ENCODE measurements at regions not wholly inside any gene's neighbourhood (a gene's known extent, or its start where the extent isn't known, plus 50 kb on each side); places are given as distances from the start of the nearest gene placed in this dataset.
A peak's percentile ranks its signal among the peaks of the same experiment; 100 is the strongest.

DNA sequence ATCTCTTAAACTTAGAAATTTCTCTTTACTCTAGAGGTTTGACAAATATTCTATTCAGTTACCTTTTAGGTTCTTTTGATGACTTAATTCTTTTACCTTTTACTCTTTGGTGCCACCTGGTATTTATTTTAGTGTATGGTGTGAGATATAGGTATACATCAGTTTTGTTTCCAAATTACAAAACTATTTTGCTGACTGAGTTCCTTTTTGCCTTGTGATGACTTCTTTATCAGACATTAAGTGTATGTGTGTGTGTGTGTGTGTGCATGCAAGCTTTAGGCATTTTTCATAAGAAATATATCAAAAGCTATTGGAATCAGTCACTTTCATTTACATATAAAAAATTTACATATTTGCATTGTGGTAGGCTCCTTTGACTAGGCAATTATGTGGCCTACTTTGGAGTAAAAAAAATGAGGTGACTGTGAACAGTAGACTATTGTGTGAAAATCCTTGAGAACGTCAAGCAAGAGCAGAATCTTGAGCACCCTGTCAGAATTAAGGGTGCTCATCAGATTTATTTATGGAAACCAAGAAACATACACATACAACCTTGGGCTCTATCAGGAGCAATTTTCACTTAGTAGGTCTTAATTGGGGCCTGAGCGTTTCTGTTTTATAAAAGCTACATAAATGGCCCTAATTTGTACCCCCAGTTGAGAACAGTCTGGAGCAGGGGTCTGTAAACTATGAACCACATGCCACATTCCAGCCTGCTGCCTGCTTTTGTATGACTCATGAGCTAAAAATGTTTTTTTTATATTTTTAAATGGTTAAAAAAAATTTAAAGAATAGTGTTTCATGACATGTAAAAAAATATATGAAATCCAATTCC lies 415.9 kb downstream of the SLC4A3 start:
- H3K4ac ChIP-seq (ENCODE audit: low read depth, low read length), result no peak overlapping the region
- H3K36me3 ChIP-seq (ENCODE audit: control insufficient read depth, insufficient read depth, low read length), result no peaks in the 10 kb centered on the region
- WGBS (ENCODE audit: extremely low coverage, insufficient coverage, low lambda C conversion rate), result no CpG with 5 or more reads among the region's 2 CpGs
- no peak overlapping the region for H3K56ac ChIP-seq (ENCODE audit: low read length)
- no peaks in the 10 kb centered on the region for H3K79me1 ChIP-seq (ENCODE audit: low read length)
- H3K4me3 ChIP-seq (ENCODE audit: low read length), result no peak overlapping the region
- H4K8ac ChIP-seq (ENCODE audit: low read depth, low read length), result no peak overlapping the region
- H3K9ac ChIP-seq (ENCODE audit: low read length), result no peak overlapping the region
- peak overlapping the region; percentile 96 for H2BK15ac ChIP-seq (replicated peaks; ENCODE audit: low read depth)
- no peaks in the 10 kb centered on the region for H3K4me1 ChIP-seq (ENCODE audit: control insufficient read depth, low read depth, low read length)
- no peak overlapping the region for H2BK5ac ChIP-seq (ENCODE audit: low read length)
- no peak overlapping the region for H2AK5ac ChIP-seq (ENCODE audit: low read length)
- DNase-seq, result peak; percentile 59
- no peak overlapping the region for H4K5ac ChIP-seq (ENCODE audit: low read length)
- H3K4me2 ChIP-seq (ENCODE audit: low read length), result no peak overlapping the region
- H3K18ac ChIP-seq (ENCODE audit: low read length), result peak overlapping the region; percentile 75
- H3K23ac ChIP-seq (ENCODE audit: low read length), result no peak overlapping the region
- no peaks in the 10 kb centered on the region for H3K27me3 ChIP-seq (ENCODE audit: insufficient read depth, low read length, poor library complexity)
- H3K79me2 ChIP-seq (ENCODE audit: control insufficient read depth, insufficient read depth, low read length), result no peaks in the 10 kb centered on the region
- peak overlapping the region; percentile 12 for H2BK120ac ChIP-seq (ENCODE audit: low read depth, low read length)
- peak overlapping the region; percentile 18 for H3K27ac ChIP-seq (ENCODE audit: low read depth, low read length)

DNA sequence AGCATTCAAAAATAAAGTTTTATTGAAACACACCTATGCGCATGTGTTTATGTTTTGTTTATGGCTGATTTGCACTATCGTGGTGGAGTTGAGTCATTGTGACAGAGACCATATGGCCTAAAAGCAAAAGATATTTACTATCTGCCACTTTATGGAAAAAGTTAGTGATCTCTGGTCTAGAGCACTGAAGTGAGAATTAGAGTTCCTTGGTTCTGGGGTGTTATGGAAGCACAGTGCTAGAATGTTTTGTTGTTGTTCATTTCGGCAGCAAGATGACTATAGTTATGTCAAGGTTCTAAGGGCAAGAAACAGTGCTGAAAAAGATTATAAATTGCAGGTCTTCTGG lies 416.5 kb downstream of the SLC4A3 start:
- Histone ChIP-seq H2BK5ac (ENCODE audit: low read length) (no peak overlapping the region), H3K9ac (ENCODE audit: low read length) (no peak overlapping the region), H3K27me3 (ENCODE audit: insufficient read depth, low read length, poor library complexity) (no peaks in the 10 kb centered on the region), H3K79me1 (ENCODE audit: low read length) (no peaks in the 10 kb centered on the region), H3K79me2 (ENCODE audit: control insufficient read depth, insufficient read depth, low read length) (no peaks in the 10 kb centered on the region), H2BK120ac (ENCODE audit: low read depth, low read length) (no peak overlapping the region), H3K4ac (ENCODE audit: low read depth, low read length) (no peak overlapping the region), H3K23ac (ENCODE audit: low read length) (no peak overlapping the region), H2BK15ac (replicated peaks; ENCODE audit: low read depth) (peak overlapping the region; percentile 74), H3K36me3 (ENCODE audit: control insufficient read depth, insufficient read depth, low read length) (no peaks in the 10 kb centered on the region), H4K8ac (ENCODE audit: low read depth, low read length) (no peak overlapping the region), H3K27ac (ENCODE audit: low read depth, low read length) (no peak overlapping the region), H3K56ac (ENCODE audit: low read length) (no peak overlapping the region), H3K4me2 (ENCODE audit: low read length) (no peak overlapping the region), H3K18ac (ENCODE audit: low read length) (peak overlapping the region; percentile 60), H2AK5ac (ENCODE audit: low read length) (no peak overlapping the region), H3K4me3 (ENCODE audit: low read length) (no peak overlapping the region), H3K4me1 (ENCODE audit: control insufficient read depth, low read depth, low read length) (no peaks in the 10 kb centered on the region), H4K5ac (ENCODE audit: low read length) (no peak overlapping the region)
- peak; percentile 45 for DNase-seq
- no CpG with 5 or more reads among the region's 3 CpGs for WGBS (ENCODE audit: extremely low coverage, insufficient coverage, low lambda C conversion rate)

GRCh38 chr2:220044383-220044782 lies 417.0 kb downstream of the SLC4A3 start:
- peak; percentile 85 for DNase-seq
- H3K9ac ChIP-seq (ENCODE audit: low read length), result no peak overlapping the region
- no peaks in the 10 kb centered on the region for H3K36me3 ChIP-seq (ENCODE audit: control insufficient read depth, insufficient read depth, low read length)
- no peak overlapping the region for H3K4me3 ChIP-seq (ENCODE audit: low read length)
- no peak overlapping the region for H3K4ac ChIP-seq (ENCODE audit: low read depth, low read length)
- peak overlapping the region; percentile 74 for H2BK15ac ChIP-seq (replicated peaks; ENCODE audit: low read depth)
- peak overlapping the region; percentile 51 for H3K18ac ChIP-seq (ENCODE audit: low read length)
- H2BK5ac ChIP-seq (ENCODE audit: low read length), result no peak overlapping the region
- no peaks in the 10 kb centered on the region for H3K79me2 ChIP-seq (ENCODE audit: control insufficient read depth, insufficient read depth, low read length)
- no peak overlapping the region for H2BK120ac ChIP-seq (ENCODE audit: low read depth, low read length)
- no peak overlapping the region for H3K4me2 ChIP-seq (ENCODE audit: low read length)
- WGBS (ENCODE audit: extremely low coverage, insufficient coverage, low lambda C conversion rate), result no CpG with 5 or more reads among the region's 1 CpG
- H3K27me3 ChIP-seq (ENCODE audit: insufficient read depth, low read length, poor library complexity), result no peaks in the 10 kb centered on the region
- H3K23ac ChIP-seq (ENCODE audit: low read length), result no peak overlapping the region
- no peak overlapping the region for H3K27ac ChIP-seq (ENCODE audit: low read depth, low read length)
- no peak overlapping the region for H2AK5ac ChIP-seq (ENCODE audit: low read length)
- no peaks in the 10 kb centered on the region for H3K79me1 ChIP-seq (ENCODE audit: low read length)
- no peak overlapping the region for H4K8ac ChIP-seq (ENCODE audit: low read depth, low read length)
- no peak overlapping the region for H4K5ac ChIP-seq (ENCODE audit: low read length)
- H3K56ac ChIP-seq (ENCODE audit: low read length), result no peak overlapping the region
- no peaks in the 10 kb centered on the region for H3K4me1 ChIP-seq (ENCODE audit: control insufficient read depth, low read depth, low read length)

GRCh38 chr2:220046507-220046906 lies 419.1 kb downstream of the SLC4A3 start:
- no peak overlapping the region for H3K9ac ChIP-seq (ENCODE audit: low read length)
- no peak overlapping the region for H2BK15ac ChIP-seq (replicated peaks; ENCODE audit: low read depth)
- H3K4me1 ChIP-seq (ENCODE audit: control insufficient read depth, low read depth, low read length), result no peaks in the 10 kb centered on the region
- H3K36me3 ChIP-seq (ENCODE audit: control insufficient read depth, insufficient read depth, low read length), result no peaks in the 10 kb centered on the region
- no peaks in the 10 kb centered on the region for H3K79me1 ChIP-seq (ENCODE audit: low read length)
- no CpG with 5 or more reads among the region's 2 CpGs for WGBS (ENCODE audit: extremely low coverage, insufficient coverage, low lambda C conversion rate)
- H4K5ac ChIP-seq (ENCODE audit: low read length), result no peak overlapping the region
- H3K18ac ChIP-seq (ENCODE audit: low read length), result no peak overlapping the region
- peak; percentile 30 for DNase-seq
- H2BK5ac ChIP-seq (ENCODE audit: low read length), result no peak overlapping the region
- no peak overlapping the region for H3K4ac ChIP-seq (ENCODE audit: low read depth, low read length)
- H3K4me3 ChIP-seq (ENCODE audit: low read length), result no peak overlapping the region
- no peak overlapping the region for H2AK5ac ChIP-seq (ENCODE audit: low read length)
- H3K27ac ChIP-seq (ENCODE audit: low read depth, low read length), result no peak overlapping the region
- no peaks in the 10 kb centered on the region for H3K27me3 ChIP-seq (ENCODE audit: insufficient read depth, low read length, poor library complexity)
- no peak overlapping the region for H4K8ac ChIP-seq (ENCODE audit: low read depth, low read length)
- H2BK120ac ChIP-seq (ENCODE audit: low read depth, low read length), result no peak overlapping the region
- H3K23ac ChIP-seq (ENCODE audit: low read length), result no peak overlapping the region
- H3K56ac ChIP-seq (ENCODE audit: low read length), result no peak overlapping the region
- no peak overlapping the region for H3K4me2 ChIP-seq (ENCODE audit: low read length)
- no peaks in the 10 kb centered on the region for H3K79me2 ChIP-seq (ENCODE audit: control insufficient read depth, insufficient read depth, low read length)

- no peak for DNase-seq
- H3K18ac ChIP-seq (ENCODE audit: low read length), result no peak overlapping the region
- H3K79me1 ChIP-seq (ENCODE audit: low read length), result no peaks in the 10 kb centered on the region
- H3K36me3 ChIP-seq (ENCODE audit: control insufficient read depth, insufficient read depth, low read length), result no peaks in the 10 kb centered on the region
- no peak overlapping the region for H3K9ac ChIP-seq (ENCODE audit: low read length)
- H3K4me1 ChIP-seq (ENCODE audit: control insufficient read depth, low read depth, low read length), result no peaks in the 10 kb centered on the region
- no peak overlapping the region for H4K5ac ChIP-seq (ENCODE audit: low read length)
- no peak overlapping the region for H3K56ac ChIP-seq (ENCODE audit: low read length)
- H2BK5ac ChIP-seq (ENCODE audit: low read length), result no peak overlapping the region
- WGBS (ENCODE audit: extremely low coverage, insufficient coverage, low lambda C conversion rate), result no CpG with 5 or more reads among the region's 3 CpGs
- H2BK120ac ChIP-seq (ENCODE audit: low read depth, low read length), result no peak overlapping the region
- no peak overlapping the region for H3K4ac ChIP-seq (ENCODE audit: low read depth, low read length)
- no peak overlapping the region for H3K23ac ChIP-seq (ENCODE audit: low read length)
- H3K27ac ChIP-seq (ENCODE audit: low read depth, low read length), result no peak overlapping the region
- no peak overlapping the region for H3K4me2 ChIP-seq (ENCODE audit: low read length)
- no peak overlapping the region for H2BK15ac ChIP-seq (replicated peaks; ENCODE audit: low read depth)
- no peak overlapping the region for H4K8ac ChIP-seq (ENCODE audit: low read depth, low read length)
- H3K4me3 ChIP-seq (ENCODE audit: low read length), result no peak overlapping the region
- H2AK5ac ChIP-seq (ENCODE audit: low read length), result no peak overlapping the region
- no peaks in the 10 kb centered on the region for H3K27me3 ChIP-seq (ENCODE audit: insufficient read depth, low read length, poor library complexity)
- H3K79me2 ChIP-seq (ENCODE audit: control insufficient read depth, insufficient read depth, low read length), result no peaks in the 10 kb centered on the region
Observed at GRCh38 chr2:220051716-220052115, 424.3 kb downstream of the SLC4A3 start.

- Histone ChIP-seq H3K79me2 (ENCODE audit: control insufficient read depth, insufficient read depth, low read length) (no peaks in the 10 kb centered on the region), H2BK5ac (ENCODE audit: low read length) (no peak overlapping the region), H3K36me3 (ENCODE audit: control insufficient read depth, insufficient read depth, low read length) (no peaks in the 10 kb centered on the region), H2BK120ac (ENCODE audit: low read depth, low read length) (no peak overlapping the region), H3K9ac (ENCODE audit: low read length) (no peak overlapping the region), H3K4me2 (ENCODE audit: low read length) (no peak overlapping the region), H3K4ac (ENCODE audit: low read depth, low read length) (no peak overlapping the region), H3K79me1 (ENCODE audit: low read length) (no peaks in the 10 kb centered on the region), H3K27ac (ENCODE audit: low read depth, low read length) (no peak overlapping the region), H4K5ac (ENCODE audit: low read length) (no peak overlapping the region), H2AK5ac (ENCODE audit: low read length) (no peak overlapping the region), H3K23ac (ENCODE audit: low read length) (no peak overlapping the region), H4K8ac (ENCODE audit: low read depth, low read length) (no peak overlapping the region), H2BK15ac (replicated peaks; ENCODE audit: low read depth) (no peak overlapping the region), H3K4me3 (ENCODE audit: low read length) (no peak overlapping the region), H3K27me3 (ENCODE audit: insufficient read depth, low read length, poor library complexity) (no peaks in the 10 kb centered on the region), H3K4me1 (ENCODE audit: control insufficient read depth, low read depth, low read length) (no peaks in the 10 kb centered on the region), H3K18ac (ENCODE audit: low read length) (no peak overlapping the region), H3K56ac (ENCODE audit: low read length) (no peak overlapping the region)
- DNase-seq, result peak; percentile 54
Observed at GRCh38 chr2:220053919-220054318, 426.5 kb downstream of the SLC4A3 start.

Data from mesendoderm (in vitro differentiated cells).